SU-DHL-6 (cell line): ENCODE measurements at regions not wholly inside any gene's neighbourhood (a gene's known extent, or its start where the extent isn't known, plus 50 kb on each side); places are given as distances from the start of the nearest gene placed in this dataset.

Experiments
- H2AFZ ChIP-seq: fragments of 200-600 bp; sonication (generic); 2 replicates; pipeline ENCODE4 v1.6.1; 2014; ENCODE audit warnings: low read depth, mild to moderate bottlenecking, moderate library complexity, mixed read lengths, antibody characterized with exemption, low read length; ENCODE audit not compliant: severe bottlenecking
- H3F3A ChIP-seq: fragments of 200-600 bp; shearing (Covaris generic); 2 replicates; pipeline ENCODE4 v1.6.0; 2016; ENCODE audit warnings: antibody characterized with exemption, mild to moderate bottlenecking; ENCODE audit not compliant: insufficient read depth
- H3K27ac ChIP-seq: fragments of 200-600 bp; sonication (generic); 2 replicates; pipeline ENCODE4 v1.5.1; 2016; ENCODE audit warnings: low read depth, mild to moderate bottlenecking, low read length, moderate library complexity, mixed read lengths
- H3K27me3 ChIP-seq: fragments of 200-600 bp; sonication (generic), shearing (Covaris generic); 2 replicates; pipeline ENCODE4 v1.6.0; 2014; ENCODE audit warnings: mild to moderate bottlenecking, low read length
- H3K36me3 ChIP-seq: fragments of 200-600 bp; sonication (generic); 2 replicates; pipeline ENCODE4 v1.6.1; 2014; ENCODE audit warnings: mild to moderate bottlenecking, low read length, mixed read lengths
- H3K4me2 ChIP-seq: fragments of 300-600, 200-600 bp; shearing (Covaris generic), sonication (generic); 2 replicates; pipeline ENCODE4 v1.6.0; 2014; ENCODE audit warnings: low read length, low read depth, mild to moderate bottlenecking; ENCODE audit not compliant: poor library complexity, severe bottlenecking
- H3K4me3 ChIP-seq: fragments of 200-600 bp; sonication (generic); 2 replicates; pipeline ENCODE4 v1.5.1; 2014; ENCODE audit warnings: antibody characterized with exemption, low read length, mild to moderate bottlenecking, mixed read lengths; ENCODE audit not compliant: insufficient read depth, poor library complexity, severe bottlenecking
- H3K79me2 ChIP-seq: fragments of 200-600 bp; sonication (generic); 2 replicates; pipeline ENCODE4 v1.6.1; 2014; ENCODE audit warnings: mild to moderate bottlenecking, low read length, moderate library complexity; ENCODE audit not compliant: insufficient read depth
- H3K9ac ChIP-seq: fragments of 200-600 bp; sonication (generic); 2 replicates; pipeline ENCODE4 v1.7.0; 2014; ENCODE audit warnings: mild to moderate bottlenecking, low read length
- H3K9me2 ChIP-seq: fragments of 200-600 bp; sonication (generic); replicated peaks from 2 replicates; pipeline ENCODE4 v1.6.1; 2014; ENCODE audit warnings: low read length; ENCODE audit not compliant: insufficient read depth
- H3K9me3 ChIP-seq: fragments of 200-600 bp; sonication (generic); 2 replicates; pipeline ENCODE4 v1.6.1; 2014; ENCODE audit warnings: low read length, mixed read lengths; ENCODE audit not compliant: insufficient read depth
- H4K20me1 ChIP-seq: fragments of 200-600 bp; sonication (generic); 2 replicates; pipeline ENCODE4 v1.6.1; 2014; ENCODE audit warnings: low read depth, mild to moderate bottlenecking, antibody characterized with exemption, low read length, moderate library complexity, mixed read lengths
- CTCF ChIP-seq: fragments of 200-600 bp; sonication (generic); IDR thresholded peaks from one replicate; pipeline ENCODE4 v1.5.1; 2017; ENCODE audit warnings: antibody characterized with exemption, mild to moderate bottlenecking, low read length, moderate library complexity; ENCODE audit not compliant: insufficient read depth, poor library complexity, severe bottlenecking
- EZH2phosphoT487 ChIP-seq: fragments of 200-600 bp; sonication (generic), shearing (Covaris generic); conservative IDR thresholded peaks from 2 replicates; pipeline ENCODE4 v1.6.1; 2018; ENCODE audit warnings: mild to moderate bottlenecking, antibody characterized with exemption, low read length, moderate library complexity, mixed read lengths

- H3K4me3 ChIP-seq = no peak overlapping the region
- no peak overlapping the region for H3K27ac ChIP-seq
- H3K9me2 ChIP-seq = no peaks in the 10 kb centered on the region
- H3K9ac ChIP-seq = no peak overlapping the region
- H3F3A ChIP-seq = no peaks in the 10 kb centered on the region
- no peak overlapping the region for H3K4me2 ChIP-seq
- no peaks in the 10 kb centered on the region for H3K79me2 ChIP-seq
- H4K20me1 ChIP-seq = no peaks in the 10 kb centered on the region
- H3K36me3 ChIP-seq = no peaks in the 10 kb centered on the region
- TF ChIP-seq EZH2phosphoT487 (no peak), CTCF (no peak)
- no peaks in the 10 kb centered on the region for H3K9me3 ChIP-seq
- no peak overlapping the region for H2AFZ ChIP-seq
- H3K27me3 ChIP-seq = no peaks in the 10 kb centered on the region
These were observed 224.2 kb upstream of the CHRNA7 start for GRCh38 chr15:31806106-31806505.

DNA sequence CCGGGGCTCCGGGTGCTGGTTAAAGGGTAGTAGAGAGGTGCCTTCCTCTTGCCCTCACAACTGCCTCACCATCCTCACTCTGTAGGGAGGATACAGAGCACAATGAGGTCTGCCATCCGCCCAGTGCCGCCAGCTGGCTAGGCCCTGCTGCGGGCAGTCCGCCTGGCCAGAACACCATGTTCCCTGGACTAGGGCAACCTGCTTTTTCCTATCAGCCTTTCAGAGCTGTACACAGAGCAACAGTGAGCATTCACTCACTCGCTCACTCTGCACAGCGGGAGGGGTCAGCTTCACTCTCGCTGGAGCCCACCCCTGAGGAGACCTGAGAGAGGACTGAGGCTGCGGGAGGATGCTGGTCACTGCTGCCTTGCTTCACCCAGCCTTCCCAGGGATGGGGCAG lies 218.7 kb upstream of the CHRNA7 start:
- H4K20me1 ChIP-seq = no peaks in the 10 kb centered on the region
- no peak overlapping the region for H3K27ac ChIP-seq
- no peak overlapping the region for H3K4me2 ChIP-seq
- H3K9me2 ChIP-seq = no peaks in the 10 kb centered on the region
- no peaks in the 10 kb centered on the region for H3K9me3 ChIP-seq
- H3K4me3 ChIP-seq = no peak overlapping the region
- TF ChIP-seq EZH2phosphoT487 (no peak), CTCF (no peak)
- H3F3A ChIP-seq = no peaks in the 10 kb centered on the region
- no peaks in the 10 kb centered on the region for H3K79me2 ChIP-seq
- no peak overlapping the region for H2AFZ ChIP-seq
- no peak overlapping the region for H3K9ac ChIP-seq
- H3K27me3 ChIP-seq = no peaks in the 10 kb centered on the region
- H3K36me3 ChIP-seq = no peaks in the 10 kb centered on the region

- Histone ChIP-seq H3K9ac (no peak overlapping the region), H3K79me2 (no peaks in the 10 kb centered on the region), H2AFZ (no peak overlapping the region), H3K4me3 (no peak overlapping the region), H3K27me3 (no peaks in the 10 kb centered on the region), H3K9me2 (no peaks in the 10 kb centered on the region), H3K4me2 (no peak overlapping the region), H3K36me3 (no peaks in the 10 kb centered on the region), H4K20me1 (no peaks in the 10 kb centered on the region), H3K9me3 (no peaks in the 10 kb centered on the region), H3F3A (no peaks in the 10 kb centered on the region), H3K27ac (no peak overlapping the region)
- TF ChIP-seq CTCF (no peak), EZH2phosphoT487 (no peak)
These were observed 216.2 kb upstream of the CHRNA7 start for GRCh38 chr15:31814082-31814481.
